ENCODE measurements at regions not wholly inside any gene's neighbourhood (a gene's known extent, or its start where the extent isn't known, plus 50 kb on each side); places are given as distances from the start of the nearest gene placed in this dataset.
"Not testable (repeated sequence)": the region's sequence is repeated elsewhere in the genome, so short reads cannot be mapped to it uniquely, and the experiment has no call there.

GRCh38 chr12:13562915-13563742 is 366.6 kb downstream of the EMP1 start:
- DNase-seq (ENCODE audit: low spot score), result no peak

DNA sequence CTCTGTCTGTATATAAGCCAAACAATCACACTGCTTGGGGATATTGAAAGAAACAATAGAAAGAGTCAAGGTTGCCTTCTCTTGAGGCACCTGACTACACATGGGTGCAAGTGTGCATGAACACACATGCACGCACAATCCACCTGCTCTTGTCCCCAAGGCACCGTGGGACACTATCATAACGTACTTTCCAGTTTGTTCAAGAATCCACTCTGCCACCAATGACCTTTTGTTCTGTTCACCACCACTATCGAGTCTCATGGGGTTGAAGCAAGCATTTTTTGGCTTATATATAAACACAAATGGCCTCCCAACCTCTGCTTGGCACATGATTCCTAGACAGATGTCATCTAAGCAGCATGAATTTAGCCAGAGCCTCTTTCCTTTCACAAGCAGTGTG is 365.4 kb downstream of the EMP1 start:
- no peak for DNase-seq (ENCODE audit: low spot score)

DNA sequence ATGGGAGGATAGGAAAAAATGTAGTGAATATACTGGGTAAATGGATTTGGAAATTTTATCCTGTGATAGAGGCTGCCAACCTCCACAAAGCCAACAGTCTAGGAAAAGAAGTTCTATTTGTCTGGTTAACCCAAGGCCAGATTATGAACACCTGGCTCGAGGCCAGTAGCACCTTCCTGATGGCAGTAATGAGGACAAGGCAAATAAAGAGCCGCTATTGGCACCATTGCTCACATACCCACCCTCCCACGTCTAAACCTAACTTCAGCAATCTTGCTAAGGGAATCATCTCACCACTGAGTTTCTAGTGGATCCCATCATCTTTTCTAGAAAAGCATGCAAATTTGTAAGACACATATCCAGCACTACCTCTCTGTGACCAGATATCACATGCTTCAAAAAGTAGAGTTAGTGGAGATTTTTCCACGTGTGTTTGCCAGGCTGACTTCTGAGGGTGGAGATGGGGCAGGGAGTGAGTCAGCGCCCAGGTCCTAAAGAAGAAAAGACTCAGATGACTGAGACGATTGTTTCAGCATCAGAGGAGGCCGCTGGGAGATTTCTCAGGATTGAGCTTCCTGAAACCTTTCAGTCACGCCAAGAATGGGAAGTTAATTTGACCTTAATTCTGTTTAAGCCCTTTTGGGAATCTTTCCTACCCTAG is 362.9 kb downstream of the EMP1 start:
- no peak for DNase-seq (ENCODE audit: low spot score)

GRCh38 chr12:13552830-13553229 is 356.3 kb downstream of the EMP1 start:
- DNase-seq (ENCODE audit: low spot score), result no peak

- DNase-seq (ENCODE audit: low spot score), result no peak
These were observed 350.8 kb downstream of the EMP1 start for GRCh38 chr12:13547283-13547682.

DNA sequence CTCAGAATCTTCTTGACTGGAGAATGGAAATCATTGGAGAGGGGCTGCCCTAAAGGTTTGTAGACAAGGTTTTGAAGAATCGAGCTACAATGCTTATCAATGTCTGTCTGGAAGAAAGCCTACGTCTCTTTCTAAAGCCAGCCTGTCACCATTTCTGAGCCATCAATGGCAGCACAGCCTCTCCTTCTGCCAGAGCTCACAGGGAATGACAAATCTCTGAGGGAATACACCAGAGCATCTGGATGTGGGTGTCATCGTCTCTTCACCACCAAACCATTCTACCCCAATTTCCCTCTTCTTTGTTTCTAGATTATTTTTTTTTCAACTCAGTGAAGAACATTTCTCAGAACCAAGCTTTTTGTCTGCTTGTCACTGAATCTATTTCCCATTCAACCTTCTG is 349.7 kb downstream of the EMP1 start:
- DNase-seq (ENCODE audit: low spot score), result no peak

DNA sequence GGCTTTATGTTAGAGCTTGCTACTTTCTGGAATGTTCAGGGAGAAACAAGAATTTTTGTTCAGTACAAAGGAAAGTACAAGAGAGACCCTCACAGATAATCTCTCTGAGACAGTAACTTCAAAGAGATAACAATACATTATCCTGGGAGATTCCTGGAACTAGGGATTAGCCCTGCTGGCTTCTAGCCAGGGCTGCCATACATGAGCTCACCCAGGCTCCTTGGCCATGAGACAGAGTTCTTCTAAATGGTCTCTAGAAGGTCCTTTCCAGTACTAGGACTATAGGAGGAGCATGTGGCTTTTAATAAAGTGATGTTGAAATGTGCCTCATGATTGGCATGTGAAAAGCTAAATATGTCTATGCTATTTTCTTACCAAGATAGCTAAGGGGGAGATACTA is 342.5 kb downstream of the EMP1 start:
- DNase-seq (ENCODE audit: low spot score), result no peak

DNA sequence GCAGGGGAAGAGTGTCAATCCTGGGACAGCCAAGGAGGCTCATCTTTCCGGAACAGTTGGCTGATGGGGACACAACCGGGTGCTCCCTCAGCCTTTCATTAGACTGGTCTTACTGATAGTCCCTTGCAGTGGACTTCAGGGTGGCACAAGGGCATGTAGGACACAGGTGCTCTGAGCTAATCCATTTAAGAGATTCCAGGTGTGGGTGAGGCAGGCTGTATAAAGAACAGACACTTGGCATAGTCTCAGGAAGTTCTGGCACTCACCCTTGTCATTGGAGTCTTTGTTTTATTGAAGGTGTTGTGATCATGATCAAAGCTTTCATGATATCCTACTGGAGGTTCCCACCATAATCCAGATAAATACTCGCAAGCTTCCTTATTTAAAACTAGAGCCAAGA is 341.6 kb downstream of the EMP1 start:
- no peak for DNase-seq (ENCODE audit: low spot score)

- DNase-seq (ENCODE audit: low spot score), result peak; percentile 45
These were observed 341.1 kb downstream of the EMP1 start for GRCh38 chr12:13537623-13538022.

- no peak for DNase-seq (ENCODE audit: low spot score)
These were observed 339.8 kb downstream of the EMP1 start for GRCh38 chr12:13536219-13536910.

DNA sequence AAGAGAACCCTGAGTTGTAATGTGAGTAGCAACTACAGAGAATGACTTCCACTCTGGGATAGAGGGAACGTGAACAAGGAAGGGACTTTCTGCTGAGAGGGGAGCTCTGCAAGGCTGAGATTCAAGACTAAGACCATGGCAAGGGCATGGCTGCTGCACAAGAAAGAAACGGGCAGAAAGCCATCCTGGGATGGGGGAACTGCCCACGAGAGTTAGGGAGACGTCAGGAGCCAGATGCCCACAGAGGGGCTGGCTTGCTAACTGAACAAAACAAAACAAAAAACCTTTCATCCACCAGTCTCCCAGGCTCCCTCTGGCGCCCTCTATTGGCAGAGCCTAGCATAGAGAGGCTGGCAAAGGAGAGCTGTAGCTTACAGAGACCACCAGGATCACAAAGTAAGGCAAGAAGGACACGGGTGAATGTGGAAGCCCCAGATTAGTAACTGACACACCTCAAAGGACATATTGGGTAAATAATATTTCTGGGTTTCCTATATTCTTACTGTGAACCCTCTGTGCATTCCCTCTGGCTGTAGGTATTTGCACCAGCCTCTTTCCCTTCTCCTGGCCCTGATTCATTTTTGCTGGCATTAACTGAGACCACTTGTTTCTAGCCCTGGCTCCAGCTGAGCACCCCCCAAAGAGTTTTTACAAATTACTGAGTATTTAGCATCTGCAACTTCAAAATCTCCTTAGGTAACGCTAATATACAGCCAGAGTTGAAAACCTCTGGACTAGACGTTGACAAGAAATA is 338.3 kb downstream of the EMP1 start:
- peak; percentile 57 for DNase-seq (ENCODE audit: low spot score)

- DNase-seq (ENCODE audit: low spot score), result no peak
These were observed 337.7 kb downstream of the EMP1 start for GRCh38 chr12:13534242-13534641.

- no peak for DNase-seq (ENCODE audit: low spot score)
These were observed 334.4 kb downstream of the EMP1 start for GRCh38 chr12:13530966-13531365.

DNA sequence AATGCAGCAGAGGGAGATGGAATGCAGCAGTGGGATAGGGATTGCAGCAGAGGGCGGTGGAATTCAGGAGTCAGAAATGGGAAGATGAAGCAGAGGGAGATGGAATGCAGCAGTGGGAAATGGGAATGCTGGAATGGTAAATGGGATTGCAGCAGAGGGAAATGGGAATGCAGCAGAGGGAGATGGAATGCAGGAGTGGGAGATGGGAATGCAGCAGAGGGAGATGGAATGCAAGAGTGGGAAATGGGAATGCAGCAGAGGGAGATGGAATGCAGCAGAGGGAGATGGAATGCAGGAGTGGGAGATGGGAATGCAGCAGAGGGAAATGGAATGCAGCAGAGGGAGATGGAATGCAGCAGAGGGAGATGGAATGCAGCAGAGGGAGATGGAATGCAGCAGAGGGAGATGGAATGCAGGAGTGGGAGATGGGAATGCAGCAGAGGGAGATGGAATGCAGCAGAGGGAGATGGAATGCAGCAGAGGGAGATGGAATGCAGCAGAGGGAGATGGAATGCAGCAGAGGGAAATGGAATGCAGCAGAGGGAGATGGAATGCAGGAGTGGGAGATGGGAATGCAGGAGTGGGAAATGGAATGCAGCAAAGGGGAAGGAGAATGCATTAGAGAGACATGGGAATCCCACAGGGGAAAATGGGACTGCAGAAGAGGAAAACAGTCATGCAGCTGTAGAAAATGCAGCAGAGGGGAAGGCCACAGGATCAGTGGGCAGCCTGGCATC is 329.8 kb downstream of the EMP1 start:
- not testable (repeated sequence) for DNase-seq (ENCODE audit: low spot score)

DNA sequence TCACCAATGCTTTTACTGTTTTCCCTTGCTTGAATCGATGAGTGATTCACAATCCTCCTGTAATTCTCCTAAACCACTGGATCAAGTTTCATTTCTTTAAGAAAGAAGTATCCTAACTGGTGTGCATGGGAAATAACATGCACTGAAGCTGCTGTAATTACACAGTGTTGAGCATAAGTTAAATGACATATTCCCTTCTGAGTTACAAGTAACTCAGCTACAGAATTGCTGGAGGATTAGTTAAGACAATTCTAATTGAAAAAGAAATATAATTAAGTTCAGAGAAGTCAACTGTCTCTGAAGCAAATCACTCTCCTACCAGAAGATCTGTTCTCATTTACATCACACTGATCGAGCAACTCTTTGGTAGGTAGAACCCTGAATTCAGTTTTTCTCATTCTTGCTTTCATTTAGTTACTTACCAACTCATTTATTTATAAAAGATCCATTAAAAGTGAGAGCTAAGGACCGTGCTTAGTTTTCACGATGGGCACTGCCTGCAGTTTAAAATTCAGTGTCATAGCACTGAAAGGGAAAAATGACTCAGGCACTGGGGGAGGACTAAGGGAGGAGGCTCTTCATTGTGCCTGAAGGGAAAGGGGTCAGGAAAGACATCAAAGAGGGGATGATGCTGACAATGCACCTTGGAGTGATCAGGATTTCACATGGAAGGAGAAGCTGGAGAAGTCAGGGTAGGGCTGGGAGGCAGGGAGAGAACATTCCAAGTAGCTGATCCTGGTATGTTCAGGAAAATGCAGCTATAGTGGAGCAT is 327.2 kb downstream of the EMP1 start:
- no peak for DNase-seq (ENCODE audit: low spot score)

DNA sequence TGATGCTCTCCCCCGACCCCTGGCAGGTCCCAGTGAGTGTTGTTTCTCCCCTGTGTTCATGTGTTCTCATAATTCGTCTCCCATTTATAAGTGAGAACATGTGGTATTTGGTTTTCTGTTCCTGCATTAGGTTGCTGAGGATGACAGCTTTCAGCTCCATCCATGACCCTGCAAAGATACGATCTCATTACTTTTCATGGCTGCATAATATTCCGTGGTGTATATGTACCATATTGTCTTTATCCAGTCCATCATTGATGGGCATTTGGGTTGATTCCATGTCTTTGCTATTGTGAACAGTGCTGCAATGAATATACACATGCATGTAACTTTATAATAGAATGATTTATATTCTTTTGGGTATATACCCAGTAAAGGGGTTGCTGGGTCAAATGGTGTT is 321.5 kb downstream of the EMP1 start:
- not testable (repeated sequence) for DNase-seq (ENCODE audit: low spot score)

- no peak for DNase-seq (ENCODE audit: low spot score)
These were observed 313.2 kb downstream of the EMP1 start for GRCh38 chr12:13509740-13510139.

DNA sequence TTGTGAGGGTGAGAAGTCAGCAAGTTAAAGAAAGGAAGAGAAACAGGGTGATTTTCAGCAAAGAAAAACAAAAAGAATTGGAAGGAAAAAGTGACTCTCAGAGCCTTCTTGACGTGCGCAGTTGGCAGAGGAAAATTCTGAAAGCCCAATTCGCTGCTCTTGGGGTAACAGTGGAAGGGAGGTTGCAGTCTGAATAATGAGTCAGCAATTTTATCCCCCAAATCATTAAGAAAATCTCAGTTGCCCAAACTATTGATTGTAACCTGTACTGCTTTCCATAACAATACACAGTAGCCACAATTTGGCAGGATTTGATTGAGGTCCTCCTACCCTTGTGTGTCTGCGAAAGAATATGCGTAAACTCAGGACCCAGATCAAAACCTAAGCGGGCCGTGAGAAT is 309.1 kb downstream of the EMP1 start:
- DNase-seq (ENCODE audit: low spot score), result no peak

- DNase-seq (ENCODE audit: low spot score), result no peak
These were observed 308.7 kb downstream of the EMP1 start for GRCh38 chr12:13505224-13505623.

GRCh38 chr12:13504736-13505135 is 308.2 kb downstream of the EMP1 start:
- no peak for DNase-seq (ENCODE audit: low spot score)

GRCh38 chr12:13504074-13504473 is 307.5 kb downstream of the EMP1 start:
- DNase-seq (ENCODE audit: low spot score), result peak; percentile 5
